ENCODE measurements at regions not wholly inside any gene's neighbourhood (a gene's known extent, or its start where the extent isn't known, plus 50 kb on each side); places are given as distances from the start of the nearest gene placed in this dataset.

DNA sequence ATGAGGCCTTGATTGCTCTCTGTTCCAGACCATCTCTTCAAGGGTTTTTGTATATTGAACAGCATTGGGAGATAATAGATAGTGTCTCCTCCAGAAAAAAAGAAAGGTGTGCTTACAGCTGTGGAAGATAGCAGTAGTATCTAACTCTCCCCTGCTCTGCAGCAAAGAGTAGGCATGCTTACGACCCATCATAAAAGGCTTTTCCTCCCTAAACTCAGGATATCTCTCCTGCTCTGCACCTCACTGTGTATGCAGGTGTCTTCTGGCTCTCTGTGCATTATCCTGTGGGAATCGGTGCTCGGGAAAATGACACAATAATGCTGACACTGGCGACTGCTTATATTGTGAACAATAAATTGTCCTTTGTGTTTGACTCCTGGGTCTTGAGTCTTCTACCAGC lies 216.0 kb downstream of the RAB28 start:
- TF ChIP-seq POLR2A (IDR thresholded peaks at IDR 0.05) = no peak
- TF ChIP-seq, protein P1, sequence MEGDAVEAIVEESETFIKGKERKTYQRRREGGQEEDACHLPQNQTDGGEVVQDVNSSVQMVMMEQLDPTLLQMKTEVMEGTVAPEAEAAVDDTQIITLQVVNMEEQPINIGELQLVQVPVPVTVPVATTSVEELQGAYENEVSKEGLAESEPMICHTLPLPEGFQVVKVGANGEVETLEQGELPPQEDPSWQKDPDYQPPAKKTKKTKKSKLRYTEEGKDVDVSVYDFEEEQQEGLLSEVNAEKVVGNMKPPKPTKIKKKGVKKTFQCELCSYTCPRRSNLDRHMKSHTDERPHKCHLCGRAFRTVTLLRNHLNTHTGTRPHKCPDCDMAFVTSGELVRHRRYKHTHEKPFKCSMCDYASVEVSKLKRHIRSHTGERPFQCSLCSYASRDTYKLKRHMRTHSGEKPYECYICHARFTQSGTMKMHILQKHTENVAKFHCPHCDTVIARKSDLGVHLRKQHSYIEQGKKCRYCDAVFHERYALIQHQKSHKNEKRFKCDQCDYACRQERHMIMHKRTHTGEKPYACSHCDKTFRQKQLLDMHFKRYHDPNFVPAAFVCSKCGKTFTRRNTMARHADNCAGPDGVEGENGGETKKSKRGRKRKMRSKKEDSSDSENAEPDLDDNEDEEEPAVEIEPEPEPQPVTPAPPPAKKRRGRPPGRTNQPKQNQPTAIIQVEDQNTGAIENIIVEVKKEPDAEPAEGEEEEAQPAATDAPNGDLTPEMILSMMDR (IDR thresholded peaks at IDR 0.05) = no peak
